HEK293 (cell line): ENCODE measurements at regions not wholly inside any gene's neighbourhood (a gene's known extent, or its start where the extent isn't known, plus 50 kb on each side); places are given as distances from the start of the nearest gene placed in this dataset.

Source experiments
- CTCF ChIA-PET: fragments of 350-600 bp; formaldehyde crosslinking; extraction: SDS; loops from one replicate; lab custom pipeline; 2021; ENCODE audit warnings: antibody characterized with exemption; lab: Yijun Ruan, JAX
- POLR2A ChIA-PET: fragments of 300-600 bp; formaldehyde crosslinking; extraction: SDS; loops from one replicate; lab custom pipeline; 2020; ENCODE audit warnings: antibody characterized with exemption, inconsistent platforms; lab: Yijun Ruan, JAX
- H3K27ac ChIP-seq: fragments of 200-500 bp; sonication (Bioruptor generic); 2 replicates; pipeline ENCODE4 v1.5.1; 2014; ENCODE audit warnings: low read depth, low read length, control low read depth, inconsistent platforms; ENCODE audit errors: extremely low read depth
- H3K36me3 ChIP-seq, 2 experiments: fragments of 200-500 bp in 1 of 2; sonication (Bioruptor generic) in 1 of 2; 1 replicate in 1 of 2; 2 replicates in 1 of 2; pipeline ENCODE4 v1.5.1; 2014 to 2017; ENCODE audit warnings: inconsistent platforms in 2 of 2, low read length in 2 of 2; ENCODE audit not compliant: control insufficient read depth in 2 of 2, insufficient read depth in 1 of 2
- H3K4me1 ChIP-seq: fragments of 200-500 bp; sonication (Bioruptor generic); 2 replicates; pipeline ENCODE4 v1.5.1; 2014; ENCODE audit warnings: mild to moderate bottlenecking, low read length, inconsistent platforms; ENCODE audit not compliant: control insufficient read depth, insufficient read depth
- H3K4me3 ChIP-seq: 2 replicates; pipeline ENCODE4 v1.5.1; 2011; ENCODE audit warnings: low read depth, mild to moderate bottlenecking, control low read depth, low read length, moderate library complexity
- H3K9me3 ChIP-seq: fragments of 200-500 bp; sonication (Bioruptor generic); 2 replicates; pipeline ENCODE4 v1.5.1; 2014; ENCODE audit warnings: low read depth, low read length, inconsistent platforms; ENCODE audit not compliant: control insufficient read depth, insufficient read depth
- ELK4 ChIP-seq: IDR thresholded peaks from 2 replicates; pipeline ENCODE4 v1.6.1; 2011; ENCODE audit warnings: mild to moderate bottlenecking, low read depth, low read length, borderline replicate concordance
- FEZF1 ChIP-seq: fragments of 450-650 bp; formaldehyde crosslinking; IDR thresholded peaks from 2 replicates; pipeline ENCODE4 v1.5.1; 2016; ENCODE audit warnings: missing biosample characterization, missing genetic modification characterization
- GFI1B ChIP-seq: fragments of 450-650 bp; formaldehyde crosslinking; IDR thresholded peaks from 2 replicates; pipeline ENCODE4 v1.5.1; 2016; ENCODE audit warnings: missing biosample characterization, missing genetic modification characterization
- IKZF3 ChIP-seq: fragments of 450-650 bp; IDR thresholded peaks from 2 replicates; pipeline ENCODE4 v1.5.0; 2018; ENCODE audit warnings: missing biosample characterization, mild to moderate bottlenecking, missing genetic modification characterization, moderate library complexity
- MYNN ChIP-seq: fragments of 450-650 bp; formaldehyde crosslinking; IDR thresholded peaks from 2 replicates; pipeline ENCODE4 v1.5.1; 2016; ENCODE audit warnings: missing biosample characterization, missing genetic modification characterization, borderline replicate concordance
- OVOL3 ChIP-seq: fragments of 450-650 bp; formaldehyde crosslinking; IDR thresholded peaks from 2 replicates; pipeline ENCODE4 v1.5.1; 2016; ENCODE audit warnings: missing biosample characterization, missing genetic modification characterization
- PATZ1 ChIP-seq: fragments of 450-650 bp; formaldehyde crosslinking; IDR thresholded peaks from 2 replicates; pipeline ENCODE4 v1.5.1; 2016; ENCODE audit warnings: missing biosample characterization, missing genetic modification characterization
- REST ChIP-seq: fragments of 450-650 bp; formaldehyde crosslinking; IDR thresholded peaks from 2 replicates; pipeline ENCODE4 v1.5.1; 2016; ENCODE audit warnings: missing biosample characterization, missing genetic modification characterization
- TRIM28 ChIP-seq: IDR thresholded peaks from 2 replicates; pipeline ENCODE4 v1.6.1; 2011; ENCODE audit warnings: low read length, control low read depth, borderline replicate concordance
- ZBTB26 ChIP-seq: fragments of 450-650 bp; formaldehyde crosslinking; optimal IDR thresholded peaks from 2 replicates; pipeline ENCODE3; 2016; ENCODE audit warnings: missing biosample characterization, mild to moderate bottlenecking, missing genetic modification characterization
- ZNF114 ChIP-seq: fragments of 450-650 bp; formaldehyde crosslinking; IDR thresholded peaks from 2 replicates; pipeline ENCODE4 v1.5.0; 2017; ENCODE audit warnings: missing biosample characterization, missing genetic modification characterization
- ZNF138 ChIP-seq: fragments of 450-650 bp; formaldehyde crosslinking; IDR thresholded peaks from 2 replicates; pipeline ENCODE4 v1.5.1; 2016; ENCODE audit warnings: missing biosample characterization, missing genetic modification characterization, borderline replicate concordance
- ZNF202 ChIP-seq: fragments of 450-650 bp; formaldehyde crosslinking; IDR thresholded peaks from 2 replicates; pipeline ENCODE4 v1.5.1; 2016; ENCODE audit warnings: missing biosample characterization, missing genetic modification characterization, borderline replicate concordance
- ZNF24 ChIP-seq: fragments of 450-650 bp; formaldehyde crosslinking; IDR thresholded peaks from 2 replicates; pipeline ENCODE4 v1.5.1; 2016; ENCODE audit warnings: missing biosample characterization, missing genetic modification characterization
- ZNF280D ChIP-seq: fragments of 450-650 bp; formaldehyde crosslinking; IDR thresholded peaks from 2 replicates; pipeline ENCODE4 v1.5.1; 2016; ENCODE audit warnings: missing biosample characterization, missing genetic modification characterization
- ZNF354C ChIP-seq: fragments of 450-650 bp; formaldehyde crosslinking; IDR thresholded peaks from 2 replicates; pipeline ENCODE4 v1.5.1; 2016; ENCODE audit warnings: missing biosample characterization, missing genetic modification characterization, low read depth, borderline replicate concordance
- ZNF416 ChIP-seq: fragments of 450-650 bp; formaldehyde crosslinking; IDR thresholded peaks from 2 replicates; pipeline ENCODE4 v1.5.1; 2016; ENCODE audit warnings: missing biosample characterization, missing genetic modification characterization
- ZNF426 ChIP-seq: fragments of 450-650 bp; formaldehyde crosslinking; IDR thresholded peaks from 2 replicates; pipeline ENCODE4 v1.5.1; 2017; ENCODE audit warnings: missing biosample characterization, missing genetic modification characterization, mild to moderate bottlenecking, inconsistent platforms, moderate library complexity
- ZNF48 ChIP-seq: fragments of 450-650 bp; formaldehyde crosslinking; IDR thresholded peaks from 2 replicates; pipeline ENCODE4 v1.5.1; 2016; ENCODE audit warnings: missing biosample characterization, missing genetic modification characterization
- ZNF514 ChIP-seq: fragments of 450-650 bp; formaldehyde crosslinking; IDR thresholded peaks from 2 replicates; pipeline ENCODE4 v1.5.1; 2016; ENCODE audit warnings: missing biosample characterization, missing genetic modification characterization
- ZNF529 ChIP-seq: fragments of 450-650 bp; formaldehyde crosslinking; IDR thresholded peaks from 2 replicates; pipeline ENCODE4 v1.5.1; 2017; ENCODE audit warnings: missing genetic modification characterization, missing biosample characterization; ENCODE audit not compliant: insufficient replicate concordance
- ZNF558 ChIP-seq: fragments of 450-650 bp; formaldehyde crosslinking; IDR thresholded peaks from 2 replicates; pipeline ENCODE4 v1.5.1; 2016; ENCODE audit warnings: missing biosample characterization, missing genetic modification characterization
- ZNF664 ChIP-seq: fragments of 450-650 bp; formaldehyde crosslinking; IDR thresholded peaks from 2 replicates; pipeline ENCODE4 v1.5.1; 2016; ENCODE audit warnings: missing biosample characterization, missing genetic modification characterization
- ZNF701 ChIP-seq: fragments of 450-650 bp; formaldehyde crosslinking; IDR thresholded peaks from 2 replicates; pipeline ENCODE4 v1.5.1; 2016; ENCODE audit warnings: missing biosample characterization, missing genetic modification characterization
- ZNF777 ChIP-seq: fragments of 450-650 bp; formaldehyde crosslinking; IDR thresholded peaks from 2 replicates; pipeline ENCODE4 v1.5.1; 2017; ENCODE audit warnings: missing biosample characterization, missing genetic modification characterization, borderline replicate concordance
- ZNF792 ChIP-seq: fragments of 450-650 bp; formaldehyde crosslinking; IDR thresholded peaks from 2 replicates; pipeline ENCODE4 v1.5.1; 2016; ENCODE audit warnings: missing biosample characterization, missing genetic modification characterization

GRCh38 chr6:27854421-27854820, 57.8 kb downstream of the OR2B2 start:
- Histone ChIP-seq H3K36me3 (no peaks in the 10 kb centered on the region), H3K9me3 (no peaks in the 10 kb centered on the region), H3K4me3 (no peak overlapping the region), H3K4me1 (no peaks in the 10 kb centered on the region), H3K27ac (no peak overlapping the region)
- POLR2A ChIA-PET, result interaction anchor here (1.2 kb wide), 1 partner anchor 11 kb away, joined by 4 read pairs; a partner anchor contains a TSS
- CTCF ChIA-PET, result no interaction called here
- TF ChIP-seq ZNF138 (tag by site-specific recombination), result no peak
- no peak for TF ChIP-seq ZNF354C (tag by site-specific recombination)
- TF ChIP-seq ZNF664 (tag by site-specific recombination), result no peak
- TF ChIP-seq ZNF558 (tag by site-specific recombination), result no peak
- no peak for TF ChIP-seq ZNF777 (tag by site-specific recombination)
- TF ChIP-seq ELK4, result no peak
- no peak for TF ChIP-seq ZNF792
- TF ChIP-seq GFI1B (tag by site-specific recombination), result no peak
- no peak for TF ChIP-seq PATZ1
- TF ChIP-seq ZNF114, result no peak
- no peak for TF ChIP-seq ZNF426 (tag by site-specific recombination)
- no peak for TF ChIP-seq ZNF529 (tag by site-specific recombination)
- TF ChIP-seq FEZF1 (tag by site-specific recombination), result no peak
- TF ChIP-seq MYNN (tag by site-specific recombination), result no peak
- no peak for TF ChIP-seq IKZF3 (tag by site-specific recombination)
- TF ChIP-seq ZNF514 (tag by site-specific recombination), result no peak
- TF ChIP-seq ZNF416 (tag by site-specific recombination), result no peak
- no peak for TF ChIP-seq REST (tag by site-specific recombination)

- POLR2A ChIA-PET, result interaction anchor here (1.7 to 5.0 kb wide), 2 partner anchors 13 kb away, joined by 9 to 25 read pairs; a partner anchor contains a TSS
- Histone ChIP-seq H3K4me3 (no peak overlapping the region), H3K27ac (no peak overlapping the region), H3K36me3 (no peaks in the 10 kb centered on the region), H3K4me1 (no peaks in the 10 kb centered on the region), H3K9me3 (no peaks in the 10 kb centered on the region)
- CTCF ChIA-PET, result interaction anchor here (0.6 to 2.6 kb wide), 4 partner anchors 9 to 674 kb away, joined by 3 to 8 read pairs (median 4); a partner anchor contains a TSS
- TF ChIP-seq ZNF24 (tag by site-specific recombination) (no peak), ZBTB26 (tag by site-specific recombination) (no peak), ZNF202 (tag by site-specific recombination) (no peak), OVOL3 (tag by site-specific recombination) (no peak), ZNF48 (tag by site-specific recombination) (no peak), ZNF701 (tag by site-specific recombination) (no peak), TRIM28 (no peak), ZNF280D (tag by site-specific recombination) (no peak)
These were observed 60.8 kb downstream of the OR2B2 start for GRCh38 chr6:27851440-27851839.
